Fibroblast of skin of left quadriceps (primary cell): ENCODE measurements at regions not wholly inside any gene's neighbourhood (a gene's known extent, or its start where the extent isn't known, plus 50 kb on each side); places are given as distances from the start of the nearest gene placed in this dataset.
"Not testable (repeated sequence)": the region's sequence is repeated elsewhere in the genome, so short reads cannot be mapped to it uniquely, and the experiment has no call there.

Experiments
- DNase-seq, 2 experiments: peaks; one replicate each; pipeline ENCODE4 v3.0.0-alpha.2; 2013; ENCODE audit warnings: low read depth in 2 of 2

DNA sequence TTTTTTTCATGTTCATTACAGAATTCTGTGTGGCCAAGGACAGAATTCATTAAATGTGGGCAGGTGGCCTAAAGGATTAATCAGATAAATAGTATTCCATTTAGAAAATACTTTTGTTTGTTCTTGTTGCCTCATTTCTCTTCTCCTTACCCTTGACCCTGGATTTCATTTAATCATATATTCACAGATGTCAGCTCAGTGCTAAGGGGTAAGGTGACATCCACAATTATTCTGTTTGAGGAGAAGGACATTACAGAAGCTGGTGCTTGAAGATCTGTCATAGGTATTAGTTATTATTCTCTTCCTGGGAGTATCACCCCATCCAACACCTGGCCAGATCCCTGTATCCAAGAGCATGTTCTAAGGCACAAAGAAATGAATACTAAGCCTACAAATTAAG is 961.1 kb downstream of the XPNPEP1 start:
- no peak for DNase-seq

GRCh38 chr10:108957681-108958080 is 965.6 kb downstream of the XPNPEP1 start:
- no peak for DNase-seq

- no peak for DNase-seq
These were observed 967.2 kb downstream of the XPNPEP1 start for GRCh38 chr10:108956149-108956548.

DNA sequence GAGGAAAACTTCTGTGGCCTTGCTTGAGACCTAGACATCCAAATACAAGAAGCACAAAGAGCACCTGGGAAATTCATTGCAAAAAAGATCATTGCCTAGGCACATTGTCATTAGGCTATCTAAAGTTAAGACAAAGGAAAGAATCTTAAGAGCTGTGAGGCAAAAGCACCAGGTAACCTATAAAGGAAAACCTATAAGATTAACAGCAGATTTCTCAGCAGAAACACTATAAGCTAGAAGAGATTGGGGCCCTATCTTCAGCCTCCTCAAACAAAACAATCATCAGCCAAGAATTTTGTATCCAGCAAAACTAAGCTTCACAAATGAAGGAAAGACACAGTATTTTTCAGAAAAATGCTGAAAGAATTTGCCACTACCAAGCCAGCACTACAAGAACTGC is 1003.3 kb downstream of the XPNPEP1 start:
- DNase-seq = not testable (repeated sequence)

DNA sequence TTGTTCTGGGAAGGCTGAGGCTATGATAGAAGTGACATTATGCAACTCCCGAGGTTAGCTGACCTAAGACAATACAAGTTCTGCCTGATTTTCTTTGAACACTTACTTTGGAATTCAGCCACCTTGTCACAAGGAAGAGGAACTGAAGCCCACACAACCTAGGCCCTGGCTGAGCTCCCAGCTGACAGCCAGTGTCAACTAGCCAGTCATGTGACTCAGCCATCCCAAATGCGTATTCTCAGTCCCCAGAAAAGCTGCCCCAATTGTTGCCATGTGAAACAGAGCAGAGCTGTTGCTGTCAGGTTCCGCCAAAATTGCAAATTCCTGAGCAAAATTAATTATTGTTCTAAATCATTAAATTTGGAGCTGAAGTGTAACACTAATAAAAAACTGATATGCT is 1010.0 kb downstream of the XPNPEP1 start:
- no peak for DNase-seq

DNA sequence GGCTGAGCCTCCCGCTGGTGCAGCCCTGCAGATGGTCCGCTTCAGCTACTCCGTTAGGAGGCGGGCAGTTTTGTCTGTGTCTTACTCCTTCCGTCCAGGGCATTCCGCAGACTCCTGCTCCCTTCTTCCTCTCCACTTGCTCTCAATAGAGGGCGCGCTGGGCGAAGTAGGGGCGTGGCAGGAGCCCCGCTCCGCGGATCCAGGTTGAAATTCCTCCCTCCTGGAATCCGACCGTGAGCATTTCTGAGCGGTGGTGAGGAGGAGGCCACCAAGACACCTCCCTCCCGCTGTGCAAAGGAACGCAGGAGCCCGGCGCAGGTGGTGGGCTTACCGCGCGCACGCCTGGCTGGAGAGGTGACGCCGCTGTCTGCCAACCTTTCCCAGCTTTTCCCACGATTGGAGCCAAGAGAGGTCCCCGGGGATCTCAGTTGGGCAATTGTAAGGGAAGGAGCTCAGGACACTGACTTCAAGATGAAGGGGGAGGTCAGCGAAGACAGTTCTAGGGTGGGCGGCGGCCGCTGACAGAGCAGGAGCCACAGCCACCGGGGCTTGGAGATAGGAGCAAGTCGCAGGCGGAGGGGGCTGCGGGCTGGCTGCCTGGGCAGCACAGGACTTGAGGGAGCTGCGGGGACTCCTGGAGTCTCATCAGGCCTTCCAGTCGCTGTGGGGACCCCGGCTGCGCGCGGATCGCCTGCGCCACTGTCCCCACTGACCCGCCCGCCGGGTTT is 1011.3 kb downstream of the XPNPEP1 start:
- DNase-seq = peak; percentile 43 to 53

GRCh38 chr10:108908096-108908495 is 1015.2 kb downstream of the XPNPEP1 start:
- no peak for DNase-seq

GRCh38 chr10:108905821-108906220 is 1017.5 kb downstream of the XPNPEP1 start:
- DNase-seq = no peak

GRCh38 chr10:108905171-108905570 is 1018.1 kb downstream of the XPNPEP1 start:
- no peak for DNase-seq

DNA sequence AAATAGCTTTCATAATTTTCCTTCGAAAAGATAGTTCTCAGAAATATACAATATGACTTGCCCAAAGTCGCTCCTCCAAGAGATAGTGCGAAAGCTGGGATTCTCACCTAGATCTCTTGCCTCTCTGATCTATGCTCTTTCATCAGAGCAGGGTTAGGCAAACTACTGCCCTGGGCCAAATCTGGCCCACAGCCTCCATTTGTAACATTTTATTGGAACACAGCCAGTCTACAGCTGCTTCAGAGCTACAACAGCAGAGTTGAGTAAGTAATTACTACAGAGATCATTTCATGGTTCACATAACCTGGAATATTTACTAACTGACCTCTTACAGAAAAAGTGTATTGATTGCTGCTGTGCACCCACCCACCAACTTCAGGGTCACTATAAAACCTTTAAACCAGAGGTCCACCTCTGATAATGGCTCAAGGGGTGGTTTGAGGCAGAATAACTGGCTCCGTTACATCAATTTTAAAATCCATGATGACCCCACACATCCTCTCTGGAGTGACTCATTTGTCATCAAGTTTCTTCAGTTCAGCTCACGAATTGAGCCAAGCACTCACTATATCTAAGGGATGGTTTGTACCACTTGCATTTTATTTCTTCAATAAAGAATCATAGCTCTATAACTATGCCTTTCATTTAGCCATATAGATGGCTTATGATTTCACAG is 1019.0 kb downstream of the XPNPEP1 start:
- peak; percentile 23 to 27 for DNase-seq

GRCh38 chr10:108902619-108903285 is 1020.6 kb downstream of the XPNPEP1 start:
- DNase-seq = no peak

GRCh38 chr10:108901781-108902618 is 1021.3 kb downstream of the XPNPEP1 start:
- DNase-seq = no peak

DNA sequence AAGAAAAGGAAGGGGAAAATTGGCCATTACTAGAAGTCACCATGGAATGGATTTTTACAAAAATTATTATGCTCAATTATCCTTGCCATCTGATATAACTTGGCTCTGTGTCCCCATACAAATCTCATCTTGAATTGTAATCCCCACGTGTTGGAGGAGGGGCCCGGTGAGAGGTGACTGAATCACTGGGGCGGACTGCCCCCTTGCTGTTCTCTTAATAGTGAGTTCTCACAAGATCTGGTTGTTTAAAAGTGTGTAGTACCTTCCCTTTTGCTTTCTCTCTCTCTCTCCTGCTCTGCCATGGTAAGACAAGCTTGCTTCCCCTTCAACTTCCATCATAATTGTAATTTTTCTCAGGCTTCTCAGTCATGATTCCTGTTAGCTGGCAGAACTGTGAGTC is 1023.6 kb downstream of the XPNPEP1 start:
- no peak for DNase-seq

DNA sequence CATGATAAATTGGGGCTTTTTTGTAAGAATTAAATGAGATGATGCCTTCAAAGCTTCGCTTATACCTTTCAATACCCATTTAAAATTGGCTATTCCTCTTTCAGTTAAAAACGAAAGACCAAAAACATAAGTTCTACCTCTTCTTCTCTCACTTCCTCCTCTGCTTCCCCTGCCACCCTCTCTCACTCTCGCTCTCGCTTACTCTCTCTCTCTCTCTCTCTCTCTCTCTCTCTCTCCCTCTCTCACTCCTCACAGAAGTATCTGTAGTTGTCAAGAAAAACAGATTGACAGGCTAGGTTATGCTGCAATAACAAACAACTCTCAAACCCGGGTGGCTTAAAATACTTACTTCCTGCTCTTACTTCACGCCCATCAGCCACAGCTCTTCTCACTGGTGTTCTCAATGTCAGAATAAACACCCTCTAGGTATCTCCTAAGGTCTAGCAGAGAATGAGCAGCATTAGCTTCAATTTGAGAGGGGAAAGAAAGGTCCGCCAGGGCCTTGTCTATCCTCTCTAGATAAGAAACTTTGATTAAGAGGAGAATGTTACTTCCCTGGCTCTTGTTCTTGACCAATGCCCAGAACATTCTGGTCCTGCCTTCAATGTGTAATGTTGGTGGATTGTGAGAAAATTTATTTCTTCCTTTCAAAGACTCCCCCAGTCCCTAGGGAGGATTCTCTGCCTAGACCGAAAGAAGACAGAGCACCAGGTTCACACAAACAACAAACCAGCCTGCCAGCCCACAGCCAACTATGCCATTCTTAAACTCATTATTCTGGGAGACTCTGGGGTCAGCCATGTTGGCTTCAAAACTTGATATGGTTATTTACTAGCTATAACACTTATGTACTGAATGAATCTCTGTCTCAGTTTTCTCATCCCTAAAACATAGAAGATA is 1028.7 kb downstream of the XPNPEP1 start:
- DNase-seq = no peak

GRCh38 chr10:108877095-108877561 is 1046.2 kb downstream of the XPNPEP1 start:
- peak; percentile 44 to 45 for DNase-seq

DNA sequence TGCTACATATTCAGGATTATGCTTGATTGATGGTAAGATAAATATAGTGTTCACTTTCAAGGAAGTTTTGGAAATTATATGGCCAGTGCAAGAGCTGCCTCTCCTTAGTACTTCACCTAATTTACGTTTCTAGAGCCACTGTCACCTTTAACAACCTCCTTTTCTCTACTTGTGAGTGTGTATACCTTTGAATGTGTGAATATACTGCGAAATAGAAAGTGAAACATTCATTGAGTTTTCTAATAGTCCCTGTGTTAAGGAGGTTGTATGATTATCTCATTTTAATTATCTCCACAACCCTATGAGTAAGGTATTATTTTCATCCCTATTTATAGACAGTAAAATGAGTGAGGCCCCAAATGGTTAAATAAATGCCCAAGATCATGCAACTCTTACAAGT is 1050.5 kb downstream of the XPNPEP1 start:
- no peak for DNase-seq

- DNase-seq = no peak
These were observed 1054.4 kb downstream of the XPNPEP1 start for GRCh38 chr10:108868881-108869280.

DNA sequence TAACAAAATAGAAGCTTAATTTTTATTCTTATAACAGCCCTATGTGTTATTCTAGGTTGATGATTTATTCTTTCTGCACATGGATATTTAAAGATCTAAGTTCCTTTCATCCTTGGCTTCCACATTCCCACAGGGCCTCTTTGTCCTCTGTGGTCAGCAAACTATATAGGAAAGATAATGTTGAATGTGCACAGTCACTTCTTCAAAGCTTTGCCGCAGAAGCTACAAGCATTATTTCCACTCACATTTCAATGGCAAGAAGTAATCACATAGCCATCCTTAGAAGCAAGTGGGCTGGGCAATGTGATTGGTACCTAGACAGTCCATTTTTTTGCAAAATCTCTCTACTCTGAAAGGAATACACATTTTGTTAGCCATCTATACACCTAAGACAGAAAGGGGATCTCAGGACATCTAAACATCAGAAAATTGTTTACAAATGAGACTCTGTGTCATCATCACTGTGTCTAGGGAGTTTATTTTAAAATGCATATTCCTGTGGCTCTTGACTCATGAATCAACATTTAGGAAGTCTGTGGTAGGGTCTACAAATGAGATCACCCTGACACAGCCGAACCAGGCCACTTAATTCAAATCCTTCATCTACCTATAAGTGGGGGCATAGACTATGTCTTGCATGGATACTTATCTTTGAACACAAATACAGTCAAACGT is 1060.5 kb downstream of the XPNPEP1 start:
- DNase-seq = no peak

DNA sequence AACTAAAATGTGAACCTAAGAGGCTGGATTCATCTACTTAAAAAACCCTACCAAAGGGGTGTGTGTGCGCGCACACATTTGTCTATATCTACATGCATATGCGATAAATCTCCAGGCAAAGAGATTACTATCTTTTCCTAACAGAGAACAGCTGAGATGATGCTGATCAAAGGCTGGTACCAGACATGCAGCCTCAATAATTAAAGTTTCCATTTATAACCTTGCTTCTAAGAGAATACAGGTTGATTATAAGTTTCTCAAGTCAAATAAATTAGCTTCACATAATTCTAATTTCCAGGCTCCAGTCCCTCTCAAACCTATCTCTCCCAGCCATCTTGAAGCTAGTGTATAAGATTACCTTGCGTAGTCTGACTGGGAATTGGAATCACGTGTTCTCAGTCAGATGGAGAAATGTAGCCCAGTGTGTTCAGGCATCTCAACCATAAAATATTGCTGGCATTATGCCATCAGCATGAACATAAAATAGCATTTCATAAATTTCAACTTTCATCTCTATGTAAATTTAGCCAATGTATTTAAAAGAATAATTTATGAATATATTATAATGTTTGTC is 1062.0 kb downstream of the XPNPEP1 start:
- DNase-seq = no peak

- DNase-seq = no peak
These were observed 1071.1 kb downstream of the XPNPEP1 start for GRCh38 chr10:108852211-108852610.
